Embryonic facial prominence (tissue), 1 donor: ENCODE measurements at regions not wholly inside any gene's neighbourhood (a gene's known extent, or its start where the extent isn't known, plus 50 kb on each side); places are given as distances from the start of the nearest gene placed in this dataset.

Experiments used
- DNase-seq: peaks from one replicate; pipeline ENCODE4 v3.0.0-alpha.2; 2016; ENCODE audit errors: extremely low spot score

GRCh38 chr11:95549301-95549700 is 240.3 kb downstream of the FAM76B start:
- DNase-seq, result no peak

GRCh38 chr11:95548416-95548815 is 241.2 kb downstream of the FAM76B start:
- no peak for DNase-seq

DNA sequence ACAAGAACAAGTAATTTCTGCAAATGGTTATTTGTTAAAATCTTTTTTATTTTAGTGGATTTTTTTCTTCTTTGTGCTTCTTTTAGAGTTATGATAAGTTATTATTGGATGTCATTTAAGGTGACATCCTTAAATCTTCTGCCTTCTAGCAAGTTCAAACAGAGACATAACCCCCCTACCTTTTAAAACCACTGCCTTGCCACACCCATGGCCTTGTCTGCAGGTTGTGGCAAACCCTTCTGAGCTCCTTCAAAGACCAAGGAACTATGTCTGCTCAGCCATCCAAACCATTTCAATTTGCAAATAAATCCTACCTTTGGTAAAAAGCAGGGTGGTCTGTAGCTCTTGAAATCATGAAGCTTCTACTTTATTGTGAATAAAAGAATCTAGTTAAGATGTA is 241.6 kb downstream of the FAM76B start:
- DNase-seq, result no peak

DNA sequence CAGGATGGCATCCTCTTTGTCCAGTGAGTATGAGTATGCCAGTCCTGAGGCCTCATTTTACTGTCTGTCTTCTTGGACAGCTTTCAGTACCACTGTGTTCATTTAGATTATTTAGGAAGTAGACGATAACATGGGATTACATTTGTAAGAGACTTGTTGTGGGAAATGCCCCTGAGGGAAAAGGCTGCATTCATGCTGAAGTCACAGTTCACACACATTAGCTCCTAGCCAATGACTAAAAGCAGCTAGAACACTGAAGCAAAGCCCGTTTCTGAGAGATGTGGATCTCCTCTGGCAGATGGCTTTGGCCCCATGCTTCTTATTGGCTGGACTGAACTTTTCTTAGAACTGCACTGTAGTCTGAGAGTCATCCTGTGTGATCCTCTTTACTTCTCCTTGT is 242.4 kb downstream of the FAM76B start:
- DNase-seq, result no peak

DNA sequence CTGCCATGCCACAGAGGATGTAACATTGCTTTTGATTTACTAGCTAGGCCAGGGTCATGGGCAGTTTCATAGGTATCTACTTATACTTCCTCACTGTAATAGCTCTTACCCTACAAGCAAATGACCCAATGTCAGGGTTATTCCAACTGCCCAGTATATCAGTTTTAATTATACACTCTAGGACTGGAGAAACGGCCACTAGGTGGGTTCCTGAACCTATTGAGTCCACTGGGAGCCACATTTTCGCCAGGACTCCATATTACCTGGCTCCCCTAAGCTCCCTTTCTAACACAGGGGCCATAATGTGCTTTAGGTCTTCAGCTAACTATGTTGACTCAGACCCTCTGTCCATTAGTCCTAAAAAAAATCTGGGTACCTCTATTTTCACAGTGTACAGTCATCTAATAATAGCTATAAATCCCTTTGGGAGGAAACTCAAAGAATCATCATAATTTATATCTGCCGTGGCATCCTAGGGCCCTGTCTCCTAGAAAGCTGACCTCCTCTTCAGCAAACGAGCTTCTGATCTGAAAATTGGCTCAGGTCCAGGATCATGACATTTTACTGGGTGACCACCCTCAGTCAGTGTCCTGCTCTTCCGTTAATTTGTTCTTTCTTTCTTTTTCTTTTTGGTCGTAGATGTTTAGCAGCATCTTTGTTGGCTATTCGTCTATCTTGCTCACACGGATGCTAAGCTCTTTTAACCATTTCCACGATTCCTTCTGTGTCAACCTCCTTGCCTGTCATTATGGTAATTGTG is 244.3 kb downstream of the FAM76B start:
- no peak for DNase-seq

DNA sequence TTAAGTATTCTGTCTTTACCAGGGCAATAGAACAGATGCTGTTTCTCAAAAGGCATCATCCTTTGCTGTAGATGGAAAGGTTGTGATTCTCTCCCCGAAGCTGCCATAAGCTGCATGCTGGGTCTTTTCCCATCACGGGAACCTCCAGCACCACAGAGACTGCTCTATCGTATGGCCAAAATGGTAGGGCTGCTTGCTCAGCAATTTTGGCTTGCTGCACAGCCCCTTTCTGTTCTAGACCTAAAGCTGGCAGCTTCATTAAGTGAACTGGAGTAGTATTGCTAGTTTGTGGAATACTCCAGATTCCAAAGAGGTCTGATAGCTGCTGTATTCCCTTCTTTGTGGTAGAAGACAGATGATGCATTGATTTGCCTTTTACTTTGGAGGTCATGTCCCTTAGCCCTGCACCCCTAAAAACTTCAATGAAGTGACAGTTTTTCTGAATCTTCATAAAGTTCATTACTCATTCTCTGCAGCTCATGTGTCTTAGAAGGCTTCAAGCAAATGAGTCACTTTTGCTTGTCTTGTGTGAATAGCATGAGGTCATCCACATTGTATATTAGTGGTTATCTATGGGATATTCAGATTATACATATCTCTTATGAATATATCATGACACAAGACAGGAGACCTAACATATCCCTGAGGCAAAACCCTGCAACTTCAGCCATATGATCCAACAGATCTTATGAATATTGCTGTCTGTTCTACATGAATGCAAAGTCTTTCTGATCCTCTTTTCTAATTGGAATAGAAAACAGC is 245.3 kb downstream of the FAM76B start:
- DNase-seq, result no peak

- no peak for DNase-seq
Measured at GRCh38 chr11:95542868-95543551, 246.6 kb downstream of the FAM76B start.

DNA sequence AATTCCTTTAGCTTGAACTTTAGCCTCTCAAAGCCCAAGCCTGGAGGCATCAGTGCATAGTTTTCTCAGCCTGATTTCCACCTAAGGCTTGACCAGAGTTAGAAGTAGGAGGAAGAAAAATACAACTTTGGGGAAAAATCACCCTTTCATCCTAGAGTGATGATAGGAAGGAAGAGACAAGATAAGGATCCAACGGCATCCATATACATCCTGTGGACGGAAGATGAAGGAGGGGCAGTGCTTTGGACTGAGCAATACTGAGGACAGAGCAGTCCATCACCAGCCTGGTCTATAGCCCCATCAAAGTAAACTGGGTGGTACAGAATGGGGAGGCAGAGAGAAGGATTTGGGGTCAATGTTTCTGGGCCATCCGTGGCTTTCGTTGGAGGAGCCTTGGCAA is 247.9 kb downstream of the FAM76B start:
- DNase-seq, result no peak

DNA sequence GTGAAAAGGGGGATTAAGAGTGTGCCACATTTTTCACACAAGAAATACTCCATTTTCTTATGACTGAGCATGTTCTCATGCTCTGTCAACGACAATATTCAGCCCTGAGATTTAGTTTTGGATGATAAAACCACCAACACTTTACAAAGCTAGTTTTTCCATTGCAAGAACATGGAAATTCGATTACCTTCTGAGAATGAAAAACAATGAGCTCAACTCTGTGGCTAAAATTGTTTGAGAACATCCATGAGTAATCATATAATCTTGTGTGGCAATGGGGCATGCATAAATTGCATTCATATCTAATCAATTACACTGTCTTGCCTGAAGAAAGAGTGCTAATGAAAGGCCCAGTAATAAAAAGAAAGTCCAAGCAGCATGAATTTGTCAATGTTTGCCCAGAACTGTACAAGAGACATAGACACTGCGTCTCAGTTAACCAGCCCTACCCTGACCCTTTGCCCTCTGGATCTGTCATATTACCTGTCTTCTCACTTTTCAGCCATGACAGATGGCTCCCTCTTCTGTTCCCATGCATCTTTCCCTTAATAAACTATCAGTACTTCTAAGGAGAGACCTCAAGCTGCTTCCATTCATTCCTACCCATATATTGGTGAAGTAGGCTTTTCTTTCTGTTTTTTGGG is 253.4 kb downstream of the FAM76B start:
- DNase-seq, result no peak

DNA sequence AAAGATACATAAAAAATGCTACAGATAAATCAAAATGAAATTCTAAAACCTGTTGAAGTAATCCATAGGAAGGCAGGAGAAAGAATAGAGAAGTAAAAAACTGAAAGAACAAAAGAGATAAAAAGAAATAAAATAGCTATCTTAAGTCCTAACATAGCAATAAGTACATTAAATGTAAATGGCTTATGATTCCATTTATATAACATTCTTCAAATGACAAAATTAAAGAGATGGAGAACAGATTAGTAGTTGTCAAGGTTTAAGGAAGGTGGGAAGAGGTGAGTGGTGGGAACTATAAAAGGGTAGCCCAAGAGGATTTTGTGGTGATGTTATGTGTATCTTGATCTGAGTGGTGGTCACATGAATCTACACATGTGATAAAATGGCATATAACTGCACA is 254.8 kb downstream of the FAM76B start:
- DNase-seq, result no peak

DNA sequence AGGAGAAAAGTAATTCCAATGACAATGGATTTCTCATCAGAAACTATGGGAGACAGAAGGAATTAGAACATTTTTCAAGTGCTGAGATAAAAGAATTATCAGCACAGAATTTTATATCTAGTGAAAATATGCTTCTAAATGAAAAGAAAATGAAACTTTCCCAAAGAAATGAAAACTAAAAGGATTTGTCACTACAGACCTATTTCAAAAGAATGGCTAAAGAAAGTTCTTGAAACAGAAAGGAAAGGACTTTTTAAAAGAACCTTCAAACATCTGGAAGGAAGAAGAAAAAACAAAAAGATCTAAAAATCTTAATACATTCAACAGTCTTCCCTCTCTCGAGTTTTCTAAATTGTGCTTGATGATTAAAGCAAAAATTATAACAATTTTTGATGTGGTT is 255.4 kb downstream of the FAM76B start:
- no peak for DNase-seq

GRCh38 chr11:95531116-95531515 is 258.5 kb downstream of the FAM76B start:
- no peak for DNase-seq

DNA sequence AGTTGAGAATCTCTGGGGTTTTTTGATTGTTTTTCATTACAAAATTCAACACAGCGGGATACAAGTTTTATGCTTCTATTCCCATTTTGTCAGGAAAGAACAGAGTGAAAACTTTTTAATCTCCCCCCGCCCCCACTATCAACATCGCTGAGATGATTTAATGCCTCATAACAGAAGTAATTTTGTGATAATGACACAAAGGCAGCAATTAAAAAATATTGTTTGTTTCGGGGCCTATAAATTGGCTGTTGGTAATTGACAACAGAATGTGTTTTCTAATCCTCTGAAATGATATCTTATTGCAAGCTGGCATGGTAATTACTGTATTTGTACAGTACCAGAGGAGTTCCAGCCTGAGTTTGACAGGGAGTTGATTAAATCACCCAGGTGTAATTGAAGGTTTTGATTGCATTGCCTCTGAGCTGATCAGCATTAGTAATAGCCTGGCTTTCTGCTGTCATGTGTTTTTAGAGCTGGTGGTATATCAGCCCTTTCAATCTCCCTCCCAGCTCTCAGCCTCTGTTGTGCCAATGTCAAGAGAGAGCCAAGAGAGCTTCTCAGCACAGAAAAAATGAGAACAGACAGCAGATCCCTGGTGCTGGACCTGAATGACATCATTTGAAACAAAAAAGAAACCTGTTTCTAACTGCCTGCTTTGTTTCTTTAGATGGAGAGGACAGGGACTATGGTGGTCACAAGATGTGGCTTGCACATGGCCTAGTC is 265.1 kb downstream of the FAM76B start:
- DNase-seq, result no peak

GRCh38 chr11:95522874-95523273 is 266.7 kb downstream of the FAM76B start:
- DNase-seq, result no peak

GRCh38 chr11:95521862-95522261 is 267.7 kb downstream of the FAM76B start:
- no peak for DNase-seq

DNA sequence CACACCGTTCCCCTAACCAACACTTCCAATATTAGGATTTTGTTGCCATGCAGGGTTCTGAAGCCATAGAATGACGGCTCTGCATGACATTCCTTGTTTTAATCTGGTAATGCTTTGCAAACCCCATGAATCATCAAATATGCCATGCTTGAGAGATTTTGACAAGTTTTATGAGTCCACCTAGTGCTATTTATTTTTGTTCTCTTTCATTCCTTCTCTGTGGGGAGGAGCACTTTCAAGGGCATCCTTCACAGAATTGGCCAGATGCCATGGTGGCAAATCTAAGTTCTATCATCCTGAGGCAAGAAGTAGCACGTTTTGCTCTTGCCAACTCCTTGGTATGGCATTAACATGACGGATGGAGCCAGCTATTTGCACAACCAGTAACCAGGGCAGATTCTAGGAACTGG is 268.4 kb downstream of the FAM76B start:
- DNase-seq, result no peak

DNA sequence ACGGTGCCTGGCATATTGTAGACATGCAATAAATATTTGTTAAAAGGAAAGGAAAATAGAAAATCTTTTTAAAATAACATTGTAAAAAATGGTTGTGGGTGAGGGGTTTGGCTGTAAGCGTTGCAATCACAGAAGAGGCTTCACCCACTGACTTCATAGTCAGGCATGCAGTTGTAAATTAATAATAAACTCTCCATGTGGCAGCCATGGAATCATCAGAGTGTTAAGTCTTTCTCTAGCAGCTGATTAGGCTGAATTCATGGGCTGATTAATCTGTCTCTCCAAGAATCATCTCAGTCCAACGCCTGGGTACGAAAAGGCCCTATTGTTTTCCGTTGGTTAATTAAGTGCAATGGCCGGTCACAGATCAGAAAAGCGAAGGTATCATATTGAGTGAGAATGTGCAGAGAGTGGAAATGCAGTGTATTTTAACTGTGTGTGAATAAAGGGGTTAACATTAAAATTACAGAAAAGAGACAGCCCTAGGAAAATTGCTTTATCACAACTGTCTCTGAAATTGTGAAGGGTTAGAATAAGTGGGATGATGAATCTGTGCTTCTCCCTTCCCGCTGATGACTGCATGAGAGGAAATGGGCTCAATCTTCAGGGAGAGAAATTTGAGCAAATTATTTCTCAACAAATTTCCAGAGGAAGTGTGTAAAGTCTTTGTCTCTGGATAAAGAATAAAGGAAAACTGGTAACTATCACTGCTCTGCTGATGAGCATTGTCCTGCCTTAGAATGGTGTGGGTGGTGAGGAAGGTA is 269.0 kb downstream of the FAM76B start:
- no peak for DNase-seq

GRCh38 chr11:95519912-95520311 is 269.7 kb downstream of the FAM76B start:
- no peak for DNase-seq

- no peak for DNase-seq
Measured at GRCh38 chr11:95517453-95517852, 272.1 kb downstream of the FAM76B start.

- no peak for DNase-seq
Measured at GRCh38 chr11:95516786-95517185, 272.8 kb downstream of the FAM76B start.

GRCh38 chr11:95516175-95516574 is 273.4 kb downstream of the FAM76B start:
- no peak for DNase-seq
